ENCODE measurements at regions not wholly inside any gene's neighbourhood (a gene's known extent, or its start where the extent isn't known, plus 50 kb on each side); places are given as distances from the start of the nearest gene placed in this dataset.

DNA sequence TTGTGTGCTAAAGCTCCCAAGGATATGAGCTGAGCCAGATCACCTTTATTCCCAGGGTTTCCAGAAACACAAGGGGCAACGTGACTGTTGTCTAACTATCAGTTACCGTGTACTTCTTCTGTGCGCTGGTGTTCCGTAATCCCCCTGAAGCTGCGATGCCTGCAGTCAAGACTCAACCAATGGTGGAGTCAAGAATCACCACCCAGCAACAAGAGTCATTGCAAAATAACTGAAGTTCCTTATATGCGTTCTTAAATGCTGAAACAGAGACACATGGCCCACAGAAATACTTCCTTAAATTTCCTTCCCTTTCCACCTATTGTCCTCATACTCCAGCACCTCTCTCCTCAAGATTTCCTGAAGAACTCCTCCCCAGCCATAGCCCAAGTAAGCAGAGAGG lies 200.2 kb downstream of the KATNAL1 start:
- H3K27ac ChIP-seq (ENCODE audit: low read length), result no peak overlapping the region
- no peak for ATAC-seq
- POLR2A ChIA-PET, result no interaction called here
- intact Hi-C loops (cut with micrococcal nuclease; ENCODE audit: unreplicated experiment), result no loop called here
- TF ChIP-seq, protein P1, sequence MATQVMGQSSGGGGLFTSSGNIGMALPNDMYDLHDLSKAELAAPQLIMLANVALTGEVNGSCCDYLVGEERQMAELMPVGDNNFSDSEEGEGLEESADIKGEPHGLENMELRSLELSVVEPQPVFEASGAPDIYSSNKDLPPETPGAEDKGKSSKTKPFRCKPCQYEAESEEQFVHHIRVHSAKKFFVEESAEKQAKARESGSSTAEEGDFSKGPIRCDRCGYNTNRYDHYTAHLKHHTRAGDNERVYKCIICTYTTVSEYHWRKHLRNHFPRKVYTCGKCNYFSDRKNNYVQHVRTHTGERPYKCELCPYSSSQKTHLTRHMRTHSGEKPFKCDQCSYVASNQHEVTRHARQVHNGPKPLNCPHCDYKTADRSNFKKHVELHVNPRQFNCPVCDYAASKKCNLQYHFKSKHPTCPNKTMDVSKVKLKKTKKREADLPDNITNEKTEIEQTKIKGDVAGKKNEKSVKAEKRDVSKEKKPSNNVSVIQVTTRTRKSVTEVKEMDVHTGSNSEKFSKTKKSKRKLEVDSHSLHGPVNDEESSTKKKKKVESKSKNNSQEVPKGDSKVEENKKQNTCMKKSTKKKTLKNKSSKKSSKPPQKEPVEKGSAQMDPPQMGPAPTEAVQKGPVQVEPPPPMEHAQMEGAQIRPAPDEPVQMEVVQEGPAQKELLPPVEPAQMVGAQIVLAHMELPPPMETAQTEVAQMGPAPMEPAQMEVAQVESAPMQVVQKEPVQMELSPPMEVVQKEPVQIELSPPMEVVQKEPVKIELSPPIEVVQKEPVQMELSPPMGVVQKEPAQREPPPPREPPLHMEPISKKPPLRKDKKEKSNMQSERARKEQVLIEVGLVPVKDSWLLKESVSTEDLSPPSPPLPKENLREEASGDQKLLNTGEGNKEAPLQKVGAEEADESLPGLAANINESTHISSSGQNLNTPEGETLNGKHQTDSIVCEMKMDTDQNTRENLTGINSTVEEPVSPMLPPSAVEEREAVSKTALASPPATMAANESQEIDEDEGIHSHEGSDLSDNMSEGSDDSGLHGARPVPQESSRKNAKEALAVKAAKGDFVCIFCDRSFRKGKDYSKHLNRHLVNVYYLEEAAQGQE (IDR thresholded peaks at IDR 0.05; ENCODE audit: insufficient read depth in 1 of 2, low read depth in 2 of 2, low read length in 1 of 2), result no peak
- TF ChIP-seq, protein P2, sequence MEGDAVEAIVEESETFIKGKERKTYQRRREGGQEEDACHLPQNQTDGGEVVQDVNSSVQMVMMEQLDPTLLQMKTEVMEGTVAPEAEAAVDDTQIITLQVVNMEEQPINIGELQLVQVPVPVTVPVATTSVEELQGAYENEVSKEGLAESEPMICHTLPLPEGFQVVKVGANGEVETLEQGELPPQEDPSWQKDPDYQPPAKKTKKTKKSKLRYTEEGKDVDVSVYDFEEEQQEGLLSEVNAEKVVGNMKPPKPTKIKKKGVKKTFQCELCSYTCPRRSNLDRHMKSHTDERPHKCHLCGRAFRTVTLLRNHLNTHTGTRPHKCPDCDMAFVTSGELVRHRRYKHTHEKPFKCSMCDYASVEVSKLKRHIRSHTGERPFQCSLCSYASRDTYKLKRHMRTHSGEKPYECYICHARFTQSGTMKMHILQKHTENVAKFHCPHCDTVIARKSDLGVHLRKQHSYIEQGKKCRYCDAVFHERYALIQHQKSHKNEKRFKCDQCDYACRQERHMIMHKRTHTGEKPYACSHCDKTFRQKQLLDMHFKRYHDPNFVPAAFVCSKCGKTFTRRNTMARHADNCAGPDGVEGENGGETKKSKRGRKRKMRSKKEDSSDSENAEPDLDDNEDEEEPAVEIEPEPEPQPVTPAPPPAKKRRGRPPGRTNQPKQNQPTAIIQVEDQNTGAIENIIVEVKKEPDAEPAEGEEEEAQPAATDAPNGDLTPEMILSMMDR (IDR thresholded peaks at IDR 0.05), result no peak
- TF ChIP-seq TCF7L2 (IDR thresholded peaks at IDR 0.05; ENCODE audit: low read depth, low read length) (no peak), POLR2AphosphoS5 (IDR thresholded peaks at IDR 0.05; ENCODE audit: low read depth, low read length) (no peak), SIN3A (IDR thresholded peaks at IDR 0.05; ENCODE audit: borderline replicate concordance, insufficient read depth, low read depth, low read length) (no peak)
- no TSS peak for BruUV-seq (replicated peaks)
- CTCF ChIA-PET, result no interaction called here
- no peak overlapping the region for H3K4me3 ChIP-seq (ENCODE audit: low read depth in 2 of 2, low read length in 2 of 2)
- DNase-seq (ENCODE audit: low read depth, low spot score), result no peak
- no peaks in the 10 kb centered on the region for H3K36me3 ChIP-seq (ENCODE audit: control insufficient read depth, insufficient read depth, low read length)
- H3K9me3 ChIP-seq (ENCODE audit: control insufficient read depth, insufficient read depth, low read depth, low read length), result no peaks in the 10 kb centered on the region
- no peaks in the 10 kb centered on the region for H3K27me3 ChIP-seq (ENCODE audit: control insufficient read depth, insufficient read depth, low read length)
- in situ Hi-C loops (cut with HindIII; ENCODE audit: low pct_unique_long_range_greater_than_20kb, low sequenced_read_pairs), result no loop called here
- no peaks in the 10 kb centered on the region for H3K4me1 ChIP-seq (ENCODE audit: control insufficient read depth, insufficient read depth, low read length)

DNA sequence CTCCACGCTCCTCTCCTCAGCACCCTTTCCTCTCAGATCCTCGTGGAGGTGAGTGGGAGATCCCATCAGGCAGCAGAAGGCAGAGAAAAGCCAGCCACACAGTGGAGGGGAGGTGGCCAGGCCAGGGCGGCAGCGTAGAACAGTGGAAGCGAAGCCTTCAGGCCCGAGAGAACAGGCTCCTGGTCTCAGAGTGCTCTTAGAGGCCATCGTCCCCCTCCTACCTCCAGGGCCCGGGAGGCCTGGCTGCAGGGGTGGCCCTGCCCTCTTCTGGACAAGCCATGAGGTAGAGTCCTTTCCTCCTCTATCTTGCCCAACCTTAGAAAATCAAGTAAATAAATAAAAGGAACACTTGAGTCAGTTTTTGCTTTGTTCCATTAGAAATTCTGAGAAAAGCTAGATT lies 202.0 kb downstream of the KATNAL1 start:
- Histone ChIP-seq H3K9me3 (ENCODE audit: control insufficient read depth, insufficient read depth, low read depth, low read length) (no peaks in the 10 kb centered on the region), H3K27me3 (ENCODE audit: control insufficient read depth, insufficient read depth, low read length) (no peaks in the 10 kb centered on the region), H3K4me1 (ENCODE audit: control insufficient read depth, insufficient read depth, low read length) (no peaks in the 10 kb centered on the region), H3K4me3 (ENCODE audit: low read depth in 2 of 2, low read length in 2 of 2) (no peak overlapping the region), H3K27ac (ENCODE audit: low read length) (no peak overlapping the region), H3K36me3 (ENCODE audit: control insufficient read depth, insufficient read depth, low read length) (no peaks in the 10 kb centered on the region)
- TF ChIP-seq POLR2AphosphoS5 (IDR thresholded peaks at IDR 0.05; ENCODE audit: low read depth, low read length) (no peak), SIN3A (IDR thresholded peaks at IDR 0.05; ENCODE audit: borderline replicate concordance, insufficient read depth, low read depth, low read length) (no peak), TCF7L2 (IDR thresholded peaks at IDR 0.05; ENCODE audit: low read depth, low read length) (no peak)
- TF ChIP-seq, protein P1 (IDR thresholded peaks at IDR 0.05; ENCODE audit: insufficient read depth in 1 of 2, low read depth in 2 of 2, low read length in 1 of 2), result no peak
- TF ChIP-seq, protein P2 (IDR thresholded peaks at IDR 0.05), result no peak
- in situ Hi-C loops (cut with HindIII; ENCODE audit: low pct_unique_long_range_greater_than_20kb, low sequenced_read_pairs), result no loop called here
- POLR2A ChIA-PET, result no interaction called here
- no peak for ATAC-seq
- intact Hi-C loops (cut with micrococcal nuclease; ENCODE audit: unreplicated experiment), result no loop called here
- DNase-seq (ENCODE audit: low read depth, low spot score), result no peak
- BruUV-seq (replicated peaks), result no TSS peak
- CTCF ChIA-PET, result no interaction called here
